GM21717 (cell line): ENCODE measurements at regions not wholly inside any gene's neighbourhood (a gene's known extent, or its start where the extent isn't known, plus 50 kb on each side); places are given as distances from the start of the nearest gene placed in this dataset.

Source experiments
- ATAC-seq: cut with Tn5 transposase; IDR thresholded peaks from one replicate; pipeline ENCODE4 v1.9.1; 2021; ENCODE audit warnings: mild to moderate bottlenecking, moderate library complexity; ENCODE audit not compliant: unreplicated experiment

GRCh38 chr10:33524966-33525365 is 190.5 kb upstream of the NRP1 start:
- no peak for ATAC-seq

GRCh38 chr10:33524041-33524440 is 189.6 kb upstream of the NRP1 start:
- no peak for ATAC-seq

- ATAC-seq: no peak
Measured at GRCh38 chr10:33523236-33523792, 188.8 kb upstream of the NRP1 start.

GRCh38 chr10:33521904-33522303 is 187.4 kb upstream of the NRP1 start:
- no peak for ATAC-seq

- no peak for ATAC-seq
Measured at GRCh38 chr10:33521062-33521461, 186.6 kb upstream of the NRP1 start.

- ATAC-seq: no peak
Measured at GRCh38 chr10:33520223-33520622, 185.8 kb upstream of the NRP1 start.

- ATAC-seq: no peak
Measured at GRCh38 chr10:33519130-33519860, 184.8 kb upstream of the NRP1 start.

- no peak for ATAC-seq
Measured at GRCh38 chr10:33510206-33510605, 175.7 kb upstream of the NRP1 start.

GRCh38 chr10:33509231-33509831 is 174.9 kb upstream of the NRP1 start:
- peak; percentile 81 for ATAC-seq

GRCh38 chr10:33507662-33508425 is 173.4 kb upstream of the NRP1 start:
- ATAC-seq: no peak

GRCh38 chr10:33506838-33507661 is 172.6 kb upstream of the NRP1 start:
- peak; percentile 77 for ATAC-seq

- no peak for ATAC-seq
Measured at GRCh38 chr10:33506391-33506790, 171.9 kb upstream of the NRP1 start.

GRCh38 chr10:33501161-33501560 is 166.7 kb upstream of the NRP1 start:
- no peak for ATAC-seq

- ATAC-seq: no peak
Measured at GRCh38 chr10:33498391-33498891, 164.0 kb upstream of the NRP1 start.

GRCh38 chr10:33497338-33497737 is 162.9 kb upstream of the NRP1 start:
- no peak for ATAC-seq

- ATAC-seq: no peak
Measured at GRCh38 chr10:33496096-33496495, 161.6 kb upstream of the NRP1 start.

GRCh38 chr10:33494694-33495265 is 160.3 kb upstream of the NRP1 start:
- ATAC-seq: no peak

GRCh38 chr10:33493978-33494377 is 159.5 kb upstream of the NRP1 start:
- no peak for ATAC-seq

GRCh38 chr10:33493497-33493896 is 159.0 kb upstream of the NRP1 start:
- no peak for ATAC-seq

GRCh38 chr10:33492701-33493345 is 158.4 kb upstream of the NRP1 start:
- ATAC-seq: no peak
